ENCODE measurements at regions not wholly inside any gene's neighbourhood (a gene's known extent, or its start where the extent isn't known, plus 50 kb on each side); places are given as distances from the start of the nearest gene placed in this dataset.

GRCh38 chr1:5812295-5812694 lies 179.9 kb downstream of the NPHP4 start:
- no peak for TF ChIP-seq CTCF (conservative IDR thresholded peaks at IDR 0.05; ENCODE audit: low read depth, low read length)
- DNase-seq (ENCODE audit: low read depth) = no peak
- H3K4me3 ChIP-seq (ENCODE audit: low read depth, low read length) = no peak overlapping the region

- no peak for DNase-seq (ENCODE audit: low read depth)
- no peak overlapping the region for H3K4me3 ChIP-seq (ENCODE audit: low read depth, low read length)
- no peak for TF ChIP-seq CTCF (conservative IDR thresholded peaks at IDR 0.05; ENCODE audit: low read depth, low read length)
Measured at GRCh38 chr1:5811419-5811818, 180.8 kb downstream of the NPHP4 start.

- H3K4me3 ChIP-seq (ENCODE audit: low read depth, low read length) = no peak overlapping the region
- no peak for DNase-seq (ENCODE audit: low read depth)
- TF ChIP-seq CTCF (conservative IDR thresholded peaks at IDR 0.05; ENCODE audit: low read depth, low read length) = no peak
Measured at GRCh38 chr1:5810553-5811270, 181.5 kb downstream of the NPHP4 start.

- H3K4me3 ChIP-seq (ENCODE audit: low read depth, low read length) = no peak overlapping the region
- TF ChIP-seq CTCF (conservative IDR thresholded peaks at IDR 0.05; ENCODE audit: low read depth, low read length) = no peak
- no peak for DNase-seq (ENCODE audit: low read depth)
Measured at GRCh38 chr1:5810131-5810530, 182.1 kb downstream of the NPHP4 start.

GRCh38 chr1:5809207-5809788 lies 182.9 kb downstream of the NPHP4 start:
- no peak overlapping the region for H3K4me3 ChIP-seq (ENCODE audit: low read depth, low read length)
- no peak for TF ChIP-seq CTCF (conservative IDR thresholded peaks at IDR 0.05; ENCODE audit: low read depth, low read length)
- no peak for DNase-seq (ENCODE audit: low read depth)

GRCh38 chr1:5803851-5804250 lies 188.4 kb downstream of the NPHP4 start:
- DNase-seq (ENCODE audit: low read depth) = no peak
- no peak overlapping the region for H3K4me3 ChIP-seq (ENCODE audit: low read depth, low read length)
- no peak for TF ChIP-seq CTCF (conservative IDR thresholded peaks at IDR 0.05; ENCODE audit: low read depth, low read length)

GRCh38 chr1:5802606-5803005 lies 189.6 kb downstream of the NPHP4 start:
- no peak for DNase-seq (ENCODE audit: low read depth)
- no peak for TF ChIP-seq CTCF (conservative IDR thresholded peaks at IDR 0.05; ENCODE audit: low read depth, low read length)
- no peak overlapping the region for H3K4me3 ChIP-seq (ENCODE audit: low read depth, low read length)

All from epithelial cell of proximal tubule (primary cell).